Suprapubic skin (tissue), 4 donors: ENCODE measurements at regions not wholly inside any gene's neighbourhood (a gene's known extent, or its start where the extent isn't known, plus 50 kb on each side); places are given as distances from the start of the nearest gene placed in this dataset.

Source experiments
- CTCF ChIP-seq, 2 donors: fragments of 200-600 bp in 1 of 2; fragments of 450-650 bp in 1 of 2; sonication (generic) in 1 of 2; IDR thresholded peaks; one replicate each; pipeline ENCODE4 v1.5.1; 2016 to 2019; ENCODE audit warnings: antibody characterized with exemption in 2 of 2, mild to moderate bottlenecking in 1 of 2, moderate library complexity in 1 of 2
- EP300 ChIP-seq: sonication (generic); formaldehyde crosslinking; IDR thresholded peaks from one replicate; pipeline ENCODE4 v1.6.1; 2017; ENCODE audit warnings: antibody characterized with exemption
- POLR2A ChIP-seq, 2 donors: fragments of 450-650 bp; IDR thresholded peaks; one replicate each; pipeline ENCODE4 v1.6.1; 2017; ENCODE audit warnings: antibody characterized with exemption in 2 of 2, mild to moderate bottlenecking in 2 of 2, moderate library complexity in 2 of 2
- POLR2AphosphoS5 ChIP-seq, 3 donors: sonication (generic); formaldehyde crosslinking; IDR thresholded peaks; one replicate each; pipeline ENCODE4 v1.6.1; 2017; ENCODE audit warnings: antibody characterized with exemption in 3 of 3

- TF ChIP-seq POLR2AphosphoS5 (IDR thresholded peaks at IDR 0.05) = no peak
- TF ChIP-seq CTCF (IDR thresholded peaks at IDR 0.05) = no peak
- TF ChIP-seq EP300 = no peak
- TF ChIP-seq POLR2A (IDR thresholded peaks at IDR 0.05) = no peak
These were observed 489.4 kb downstream of the DNAJB9 start for GRCh38 chr7:109059089-109059488.
